SK-N-SH (cell line): ENCODE measurements at regions not wholly inside any gene's neighbourhood (a gene's known extent, or its start where the extent isn't known, plus 50 kb on each side); places are given as distances from the start of the nearest gene placed in this dataset.

Experiments used
- CTCF ChIA-PET: fragments of 300-600, 350-600 bp; formaldehyde crosslinking; extraction: SDS; loops from one replicate; lab custom pipeline; 2021; lab: Yijun Ruan, JAX
- POLR2A ChIA-PET: fragments of 350-600 bp; sonication (Branson Sonifier 250); formaldehyde crosslinking; extraction: SDS; loops from one replicate; lab custom pipeline; 2020; ENCODE audit warnings: antibody characterized with exemption, inconsistent platforms; lab: Yijun Ruan, JAX
- DNase-seq: peaks from one replicate; pipeline ENCODE4 v3.0.0; 2012
- H2AFZ ChIP-seq: fragments of 200-600 bp; sonication (generic); 2 replicates; pipeline ENCODE4 v1.8.1; 2016; ENCODE audit warnings: antibody characterized with exemption, mild to moderate bottlenecking, low read depth
- H3F3A ChIP-seq: fragments of 200-600 bp; sonication (generic); replicated peaks from 2 replicates; pipeline ENCODE3; 2016; ENCODE audit warnings: antibody characterized with exemption, mild to moderate bottlenecking; ENCODE audit not compliant: insufficient read depth
- H3K27ac ChIP-seq, 2 experiments: fragments of 200-500 bp in 1 of 2; fragments of 200-600 bp in 1 of 2; sonication (Bioruptor generic) in 1 of 2; sonication (generic), shearing (Covaris generic) in 1 of 2; 2 replicates each; pipeline versions ENCODE4 v1.5.1 to v1.6.1; 2014 to 2016; ENCODE audit warnings: low read depth in 2 of 2, inconsistent platforms in 1 of 2, low read length in 1 of 2, mild to moderate bottlenecking in 1 of 2, mixed read lengths in 1 of 2
- H3K27me3 ChIP-seq: fragments of 200-600 bp; sonication (generic), shearing (Covaris generic); 2 replicates; pipeline ENCODE4 v1.6.1; 2016; ENCODE audit warnings: mixed run types; ENCODE audit not compliant: insufficient read depth
- H3K36me3 ChIP-seq, 2 experiments: fragments of 200-500 bp in 1 of 2; fragments of 200-600 bp in 1 of 2; sonication (Bioruptor generic) in 1 of 2; sonication (generic) in 1 of 2; replicated peaks in 1 of 2; 2 replicates each; pipeline versions ENCODE3 to v1.5.1; 2014 to 2016; ENCODE audit warnings: low read length in 1 of 2, mild to moderate bottlenecking in 1 of 2; ENCODE audit not compliant: insufficient read depth in 2 of 2, control insufficient read depth in 1 of 2
- H3K4me1 ChIP-seq, 2 experiments: fragments of 200-500 bp in 1 of 2; fragments of 200-600 bp in 1 of 2; sonication (Bioruptor generic) in 1 of 2; sonication (generic), shearing (Covaris generic) in 1 of 2; 2 replicates each; pipeline versions ENCODE4 v1.5.1 to v1.6.1; 2014 to 2016; ENCODE audit warnings: low read depth in 1 of 2, low read length in 1 of 2, mixed run types in 1 of 2; ENCODE audit not compliant: insufficient read depth in 2 of 2, control insufficient read depth in 1 of 2
- H3K4me2 ChIP-seq: fragments of 200-600 bp; sonication (generic), shearing (Covaris generic); 2 replicates; pipeline ENCODE4 v1.6.1; 2017; ENCODE audit warnings: mixed run types
- H3K4me3 ChIP-seq, 2 experiments: fragments of 200-500 bp in 1 of 2; fragments of 200-600 bp in 1 of 2; sonication (Bioruptor generic) in 1 of 2; sonication (generic), shearing (Covaris generic) in 1 of 2; 2 replicates each; pipeline versions ENCODE4 v1.5.1 to v1.8.1; 2014 to 2016; ENCODE audit warnings: low read depth in 2 of 2, inconsistent platforms in 1 of 2, low read length in 1 of 2, mild to moderate bottlenecking in 1 of 2, mixed read lengths in 1 of 2, moderate library complexity in 1 of 2
- H3K79me2 ChIP-seq: fragments of 200-600 bp; sonication (generic); 2 replicates; pipeline ENCODE4 v1.8.1; 2017; ENCODE audit warnings: mild to moderate bottlenecking; ENCODE audit not compliant: insufficient read depth
- H3K9ac ChIP-seq: fragments of 200-600 bp; sonication (generic); 2 replicates; pipeline ENCODE4 v1.6.1; 2017; ENCODE audit warnings: mixed run types
- H3K9me2 ChIP-seq: fragments of 200-600 bp; sonication (generic); 2 replicates; pipeline ENCODE4 v1.6.1; 2017; ENCODE audit warnings: mixed run types
- H3K9me3 ChIP-seq: fragments of 200-600 bp; sonication (generic); 2 replicates; pipeline ENCODE4 v1.6.1; 2017; ENCODE audit warnings: mixed run types, mild to moderate bottlenecking, moderate library complexity
- H4K20me1 ChIP-seq: fragments of 200-600 bp; sonication (generic); 2 replicates; pipeline ENCODE4 v1.6.1; 2017; ENCODE audit warnings: mild to moderate bottlenecking, mixed run types; ENCODE audit not compliant: insufficient read depth
- CTCF ChIP-seq: fragments of 200-600 bp; sonication (generic); IDR thresholded peaks from 2 replicates; pipeline ENCODE4 v1.6.1; 2017; ENCODE audit warnings: antibody characterized with exemption, mild to moderate bottlenecking, moderate library complexity
- ELF1 ChIP-seq: IDR thresholded peaks from 2 replicates; pipeline ENCODE4 v1.4.0; 2012
- EP300 ChIP-seq, 2 experiments: IDR thresholded peaks; 2 replicates each; pipeline versions ENCODE4 v1.4.0 to v1.6.1; 2012; ENCODE audit warnings: borderline replicate concordance in 1 of 2, low read depth in 1 of 2, low read length in 1 of 2
- FOSL2 ChIP-seq: IDR thresholded peaks from 2 replicates; pipeline ENCODE4 v1.4.0; 2012; ENCODE audit warnings: low read depth, mild to moderate bottlenecking, moderate library complexity, borderline replicate concordance
- GATA2 ChIP-seq: sonication (generic); formaldehyde crosslinking; IDR thresholded peaks from 2 replicates; pipeline ENCODE4 v1.5.0; 2020; ENCODE audit warnings: mild to moderate bottlenecking, missing genetic modification reagents
- JUND ChIP-seq: IDR thresholded peaks from 2 replicates; pipeline ENCODE4 v1.4.0; 2012
- MAX ChIP-seq: IDR thresholded peaks from 2 replicates; pipeline ENCODE4 v1.4.0; 2012; ENCODE audit warnings: low read depth
- MEF2A ChIP-seq: IDR thresholded peaks from 2 replicates; pipeline ENCODE4 v1.4.0; 2012; ENCODE audit warnings: low read depth, borderline replicate concordance
- NFIC ChIP-seq: IDR thresholded peaks from 2 replicates; pipeline ENCODE4 v1.4.0; 2012; ENCODE audit warnings: borderline replicate concordance
- POLR2AphosphoS5 ChIP-seq: IDR thresholded peaks from 2 replicates; pipeline ENCODE4 v1.6.1; 2012; ENCODE audit warnings: low read depth, low read length
- RAD21 ChIP-seq: IDR thresholded peaks from 2 replicates; pipeline ENCODE4 v1.6.1; 2012; ENCODE audit warnings: mild to moderate bottlenecking, low read length
- RXRA ChIP-seq: IDR thresholded peaks from 2 replicates; pipeline ENCODE4 v1.4.0; 2012; ENCODE audit warnings: low read depth, mild to moderate bottlenecking, borderline replicate concordance
- SIN3A ChIP-seq: IDR thresholded peaks from 2 replicates; pipeline ENCODE4 v1.6.1; 2012; ENCODE audit warnings: low read depth, mild to moderate bottlenecking, low read length, moderate library complexity, borderline replicate concordance
- SMC3 ChIP-seq: IDR thresholded peaks from 2 replicates; pipeline ENCODE4 v1.6.1; 2012; ENCODE audit warnings: low read depth, low read length, improper control_type of control experiment
- TCF12 ChIP-seq: IDR thresholded peaks from 2 replicates; pipeline ENCODE4 v1.4.0; 2012
- ZBTB33 ChIP-seq: IDR thresholded peaks from 2 replicates; pipeline ENCODE4 v1.4.0; 2012; ENCODE audit warnings: low read depth, borderline replicate concordance
- WGBS: methylation state at CpG from one replicate; pipeline ENCODE4 v1.1.6; 2017; ENCODE audit warnings: low lambda C conversion rate; 5-methylcytosine and 5-hydroxymethylcytosine counted together

- no peaks in the 10 kb centered on the region for H3K79me2 ChIP-seq
- ChIA-PET POLR2A (no interaction called here), CTCF (no interaction called here)
- no peaks in the 10 kb centered on the region for H3K4me1 ChIP-seq
- no peaks in the 10 kb centered on the region for H4K20me1 ChIP-seq
- H2AFZ ChIP-seq, result no peak overlapping the region
- no peak overlapping the region for H3K9ac ChIP-seq
- H3K9me3 ChIP-seq, result no peaks in the 10 kb centered on the region; the same call in 1 of the 2 replicates
- H3F3A ChIP-seq, result no peaks in the 10 kb centered on the region
- peak overlapping the region; percentile 17; the same call in 1 of the 2 replicates for H3K4me2 ChIP-seq
- H3K4me3 ChIP-seq, result no peak overlapping the region
- no peak for DNase-seq
- no peaks in the 10 kb centered on the region for H3K9me2 ChIP-seq
- no peaks in the 10 kb centered on the region for H3K36me3 ChIP-seq
- H3K27ac ChIP-seq, result peak overlapping the region in 1 of 2 experiments; percentile 27; a peak in 2 of 4 replicates
- H3K27me3 ChIP-seq, result no peaks in the 10 kb centered on the region
- TF ChIP-seq TCF12 (peak; percentile 34; the same call in 1 of the 2 replicates), ELF1 (no peak), MAX (no peak), FOSL2 (peak; percentile 53; the same call in 1 of the 2 replicates), ZBTB33 (no peak), NFIC (0 out of 2 replicates have a peak, but pooled peaks have one; percentile 21), JUND (peak; percentile 32; the same call in 1 of the 2 replicates)
- 0% methylated on average over 1 of the region's 1 CpG for WGBS
Observed at GRCh38 chr6:77231438-77232305, 231.6 kb downstream of the HTR1B start.

- no peak overlapping the region for H3K9ac ChIP-seq
- no peaks in the 10 kb centered on the region for H4K20me1 ChIP-seq
- no peaks in the 10 kb centered on the region for H3K9me3 ChIP-seq
Observed at GRCh38 chr6:77228279-77228678, 235.0 kb downstream of the HTR1B start.

More at GRCh38 chr6:77228279-77228678, 235.0 kb downstream of the HTR1B start:
- no peaks in the 10 kb centered on the region for H3K9me2 ChIP-seq
- H3K27ac ChIP-seq, result no peak overlapping the region
- H3F3A ChIP-seq, result no peaks in the 10 kb centered on the region
- no peaks in the 10 kb centered on the region for H3K27me3 ChIP-seq
- ChIA-PET CTCF (no interaction called here), POLR2A (no interaction called here)
- H3K4me2 ChIP-seq, result no peak overlapping the region
- no peaks in the 10 kb centered on the region for H3K79me2 ChIP-seq
- H3K4me1 ChIP-seq, result no peaks in the 10 kb centered on the region
- no peak overlapping the region for H2AFZ ChIP-seq
- no peak for DNase-seq
- H3K4me3 ChIP-seq, result no peak overlapping the region
- H3K36me3 ChIP-seq, result no peaks in the 10 kb centered on the region
- no peak for TF ChIP-seq CTCF
- no peak for TF ChIP-seq RAD21
- TF ChIP-seq EP300 (IDR thresholded peaks at IDR 0.05; ENCODE audit: borderline replicate concordance in 1 of 2, low read depth in 1 of 2, low read length in 1 of 2), result no peak
- no peak for TF ChIP-seq RXRA
- TF ChIP-seq MEF2A, result no peak
- TF ChIP-seq GATA2 (CRISPR knock-in tag), result no peak
- no peak for TF ChIP-seq FOSL2
- TF ChIP-seq POLR2AphosphoS5, result no peak
- no peak for TF ChIP-seq SMC3
- no peak for TF ChIP-seq TCF12
- no peak for TF ChIP-seq SIN3A
